SU-DHL-6 (cell line): ENCODE measurements at regions not wholly inside any gene's neighbourhood (a gene's known extent, or its start where the extent isn't known, plus 50 kb on each side); places are given as distances from the start of the nearest gene placed in this dataset.

Source experiments
- H2AFZ ChIP-seq: fragments of 200-600 bp; sonication (generic); 2 replicates; pipeline ENCODE4 v1.6.1; 2014; ENCODE audit warnings: low read depth, mild to moderate bottlenecking, moderate library complexity, mixed read lengths, antibody characterized with exemption, low read length; ENCODE audit not compliant: severe bottlenecking
- H3F3A ChIP-seq: fragments of 200-600 bp; shearing (Covaris generic); 2 replicates; pipeline ENCODE4 v1.6.0; 2016; ENCODE audit warnings: antibody characterized with exemption, mild to moderate bottlenecking; ENCODE audit not compliant: insufficient read depth
- H3K27ac ChIP-seq: fragments of 200-600 bp; sonication (generic); 2 replicates; pipeline ENCODE4 v1.5.1; 2016; ENCODE audit warnings: low read depth, mild to moderate bottlenecking, low read length, moderate library complexity, mixed read lengths
- H3K27me3 ChIP-seq: fragments of 200-600 bp; sonication (generic), shearing (Covaris generic); 2 replicates; pipeline ENCODE4 v1.6.0; 2014; ENCODE audit warnings: mild to moderate bottlenecking, low read length
- H3K36me3 ChIP-seq: fragments of 200-600 bp; sonication (generic); 2 replicates; pipeline ENCODE4 v1.6.1; 2014; ENCODE audit warnings: mild to moderate bottlenecking, low read length, mixed read lengths
- H3K4me2 ChIP-seq: fragments of 300-600, 200-600 bp; shearing (Covaris generic), sonication (generic); 2 replicates; pipeline ENCODE4 v1.6.0; 2014; ENCODE audit warnings: low read length, low read depth, mild to moderate bottlenecking; ENCODE audit not compliant: poor library complexity, severe bottlenecking
- H3K4me3 ChIP-seq: fragments of 200-600 bp; sonication (generic); 2 replicates; pipeline ENCODE4 v1.5.1; 2014; ENCODE audit warnings: antibody characterized with exemption, low read length, mild to moderate bottlenecking, mixed read lengths; ENCODE audit not compliant: insufficient read depth, poor library complexity, severe bottlenecking
- H3K79me2 ChIP-seq: fragments of 200-600 bp; sonication (generic); 2 replicates; pipeline ENCODE4 v1.6.1; 2014; ENCODE audit warnings: mild to moderate bottlenecking, low read length, moderate library complexity; ENCODE audit not compliant: insufficient read depth
- H3K9ac ChIP-seq: fragments of 200-600 bp; sonication (generic); 2 replicates; pipeline ENCODE4 v1.7.0; 2014; ENCODE audit warnings: mild to moderate bottlenecking, low read length
- H3K9me2 ChIP-seq: fragments of 200-600 bp; sonication (generic); replicated peaks from 2 replicates; pipeline ENCODE4 v1.6.1; 2014; ENCODE audit warnings: low read length; ENCODE audit not compliant: insufficient read depth
- H3K9me3 ChIP-seq: fragments of 200-600 bp; sonication (generic); 2 replicates; pipeline ENCODE4 v1.6.1; 2014; ENCODE audit warnings: low read length, mixed read lengths; ENCODE audit not compliant: insufficient read depth
- H4K20me1 ChIP-seq: fragments of 200-600 bp; sonication (generic); 2 replicates; pipeline ENCODE4 v1.6.1; 2014; ENCODE audit warnings: low read depth, mild to moderate bottlenecking, antibody characterized with exemption, low read length, moderate library complexity, mixed read lengths
- EZH2phosphoT487 ChIP-seq: fragments of 200-600 bp; sonication (generic), shearing (Covaris generic); conservative IDR thresholded peaks from 2 replicates; pipeline ENCODE4 v1.6.1; 2018; ENCODE audit warnings: mild to moderate bottlenecking, antibody characterized with exemption, low read length, moderate library complexity, mixed read lengths
- TF ChIP-seq, protein P1 (sequence below): fragments of 200-600 bp; sonication (generic); IDR thresholded peaks from one replicate; pipeline ENCODE4 v1.5.1; 2017; ENCODE audit warnings: antibody characterized with exemption, mild to moderate bottlenecking, low read length, moderate library complexity; ENCODE audit not compliant: insufficient read depth, poor library complexity, severe bottlenecking

GRCh38 chr11:79897896-79898295 lies 457.1 kb upstream of the TENM4 start:
- H3K4me2 ChIP-seq = no peak overlapping the region

GRCh38 chr11:79896258-79896657 lies 455.4 kb upstream of the TENM4 start:
- no peak for TF ChIP-seq EZH2phosphoT487
- TF ChIP-seq, protein P1, sequence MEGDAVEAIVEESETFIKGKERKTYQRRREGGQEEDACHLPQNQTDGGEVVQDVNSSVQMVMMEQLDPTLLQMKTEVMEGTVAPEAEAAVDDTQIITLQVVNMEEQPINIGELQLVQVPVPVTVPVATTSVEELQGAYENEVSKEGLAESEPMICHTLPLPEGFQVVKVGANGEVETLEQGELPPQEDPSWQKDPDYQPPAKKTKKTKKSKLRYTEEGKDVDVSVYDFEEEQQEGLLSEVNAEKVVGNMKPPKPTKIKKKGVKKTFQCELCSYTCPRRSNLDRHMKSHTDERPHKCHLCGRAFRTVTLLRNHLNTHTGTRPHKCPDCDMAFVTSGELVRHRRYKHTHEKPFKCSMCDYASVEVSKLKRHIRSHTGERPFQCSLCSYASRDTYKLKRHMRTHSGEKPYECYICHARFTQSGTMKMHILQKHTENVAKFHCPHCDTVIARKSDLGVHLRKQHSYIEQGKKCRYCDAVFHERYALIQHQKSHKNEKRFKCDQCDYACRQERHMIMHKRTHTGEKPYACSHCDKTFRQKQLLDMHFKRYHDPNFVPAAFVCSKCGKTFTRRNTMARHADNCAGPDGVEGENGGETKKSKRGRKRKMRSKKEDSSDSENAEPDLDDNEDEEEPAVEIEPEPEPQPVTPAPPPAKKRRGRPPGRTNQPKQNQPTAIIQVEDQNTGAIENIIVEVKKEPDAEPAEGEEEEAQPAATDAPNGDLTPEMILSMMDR = no peak
- Histone ChIP-seq H3K79me2 (no peaks in the 10 kb centered on the region), H3K9me2 (no peaks in the 10 kb centered on the region)

More at GRCh38 chr11:79897896-79898295, 457.1 kb upstream of the TENM4 start:
- H3K4me3 ChIP-seq = no peak overlapping the region
- no peaks in the 10 kb centered on the region for H3K36me3 ChIP-seq
- no peaks in the 10 kb centered on the region for H3F3A ChIP-seq
- no peaks in the 10 kb centered on the region for H3K79me2 ChIP-seq
- TF ChIP-seq EZH2phosphoT487 = no peak
- TF ChIP-seq, protein P1 = no peak
- H3K27me3 ChIP-seq = no peaks in the 10 kb centered on the region
- H3K9ac ChIP-seq = no peak overlapping the region
- H3K9me3 ChIP-seq = no peaks in the 10 kb centered on the region
- H4K20me1 ChIP-seq = no peaks in the 10 kb centered on the region
- no peaks in the 10 kb centered on the region for H3K9me2 ChIP-seq
- no peak overlapping the region for H2AFZ ChIP-seq
- no peak overlapping the region for H3K27ac ChIP-seq

DNA sequence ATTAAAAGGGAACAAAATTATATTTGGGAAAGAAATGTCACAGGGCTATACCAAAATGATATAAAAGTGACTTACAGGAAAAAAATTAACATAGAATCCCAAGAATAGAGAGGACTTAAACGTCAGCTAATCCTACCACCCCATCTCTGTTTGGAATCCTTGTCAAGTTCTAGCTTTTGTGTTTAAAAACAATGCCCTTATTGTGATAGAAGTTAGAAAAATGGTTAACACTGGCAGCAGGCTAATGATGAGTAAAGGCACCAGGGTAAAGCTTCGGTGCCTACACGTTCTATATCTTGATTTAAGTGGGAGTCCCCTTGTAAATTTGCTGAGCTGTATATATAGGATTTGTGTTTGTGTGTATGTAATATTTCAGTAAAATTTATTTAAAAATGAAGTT lies 453.3 kb upstream of the TENM4 start:
- H3K9ac ChIP-seq = no peak overlapping the region

More at GRCh38 chr11:79896258-79896657, 455.4 kb upstream of the TENM4 start:
- H3K27me3 ChIP-seq = no peaks in the 10 kb centered on the region
- no peak overlapping the region for H3K9ac ChIP-seq
- no peaks in the 10 kb centered on the region for H3K36me3 ChIP-seq
- H3K4me3 ChIP-seq = no peak overlapping the region
- no peak overlapping the region for H3K27ac ChIP-seq
- H3F3A ChIP-seq = no peaks in the 10 kb centered on the region
- no peaks in the 10 kb centered on the region for H3K9me3 ChIP-seq
- no peak overlapping the region for H3K4me2 ChIP-seq
- H4K20me1 ChIP-seq = no peaks in the 10 kb centered on the region
- no peak overlapping the region for H2AFZ ChIP-seq

More for the DNA sequence above, 453.3 kb upstream of the TENM4 start:
- Histone ChIP-seq H4K20me1 (no peaks in the 10 kb centered on the region), H3K79me2 (no peaks in the 10 kb centered on the region), H3K27ac (no peak overlapping the region), H3K4me2 (no peak overlapping the region), H2AFZ (no peak overlapping the region), H3K27me3 (no peaks in the 10 kb centered on the region), H3K36me3 (no peaks in the 10 kb centered on the region), H3K4me3 (no peak overlapping the region), H3K9me2 (no peaks in the 10 kb centered on the region), H3F3A (no peaks in the 10 kb centered on the region), H3K9me3 (no peaks in the 10 kb centered on the region)
- TF ChIP-seq, protein P1 = no peak
- no peak for TF ChIP-seq EZH2phosphoT487
